ENCODE measurements at regions not wholly inside any gene's neighbourhood (a gene's known extent, or its start where the extent isn't known, plus 50 kb on each side); places are given as distances from the start of the nearest gene placed in this dataset.

DNA sequence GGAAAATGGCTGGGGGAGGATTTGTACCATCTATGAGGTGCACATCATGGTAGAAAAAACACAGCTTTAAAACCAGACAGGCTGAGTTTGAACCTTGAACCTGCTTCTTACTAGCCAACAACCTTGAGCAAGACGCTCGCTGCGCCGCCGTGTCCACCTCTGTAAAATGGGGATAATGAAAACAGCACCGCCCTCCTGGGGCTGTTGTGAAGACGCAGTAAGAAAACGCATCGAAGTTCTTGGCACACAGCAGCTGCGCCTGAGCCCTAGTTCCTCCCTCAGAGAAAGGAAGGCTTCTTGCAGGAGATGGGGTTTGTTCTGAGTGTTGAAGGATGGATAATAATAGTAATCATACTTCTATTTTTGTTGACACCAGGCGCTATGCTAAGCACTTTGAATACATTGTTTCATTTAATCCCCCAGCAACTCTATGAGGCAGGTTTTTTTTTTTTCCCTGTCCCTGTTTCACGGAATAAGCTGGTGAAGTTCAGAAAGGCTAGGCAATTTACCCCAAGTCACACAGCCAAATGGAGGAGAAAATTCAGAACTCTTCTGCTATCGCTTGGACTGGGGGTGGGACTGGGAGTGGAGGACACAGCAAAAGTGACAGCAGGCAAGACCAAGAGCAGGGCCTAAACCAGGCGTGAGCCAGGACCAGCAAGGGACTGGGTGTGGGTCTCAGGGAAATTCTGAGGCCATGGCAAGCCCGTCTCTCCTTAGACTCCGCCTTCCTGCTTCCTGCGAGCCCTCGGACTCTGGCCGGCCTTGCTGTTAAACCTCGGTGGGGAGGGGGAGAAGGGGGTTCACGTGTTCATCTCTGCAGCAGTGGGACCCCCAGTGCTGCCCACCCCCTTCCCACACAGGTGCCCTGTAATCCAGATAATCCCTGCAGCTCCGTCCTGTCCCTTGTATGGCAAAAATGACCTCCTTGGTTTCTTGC, 97.5 kb downstream of the LRRC74A start:
- TF ChIP-seq POLR2A (IDR thresholded peaks at IDR 0.05) = no peak
- TF ChIP-seq, protein P1, sequence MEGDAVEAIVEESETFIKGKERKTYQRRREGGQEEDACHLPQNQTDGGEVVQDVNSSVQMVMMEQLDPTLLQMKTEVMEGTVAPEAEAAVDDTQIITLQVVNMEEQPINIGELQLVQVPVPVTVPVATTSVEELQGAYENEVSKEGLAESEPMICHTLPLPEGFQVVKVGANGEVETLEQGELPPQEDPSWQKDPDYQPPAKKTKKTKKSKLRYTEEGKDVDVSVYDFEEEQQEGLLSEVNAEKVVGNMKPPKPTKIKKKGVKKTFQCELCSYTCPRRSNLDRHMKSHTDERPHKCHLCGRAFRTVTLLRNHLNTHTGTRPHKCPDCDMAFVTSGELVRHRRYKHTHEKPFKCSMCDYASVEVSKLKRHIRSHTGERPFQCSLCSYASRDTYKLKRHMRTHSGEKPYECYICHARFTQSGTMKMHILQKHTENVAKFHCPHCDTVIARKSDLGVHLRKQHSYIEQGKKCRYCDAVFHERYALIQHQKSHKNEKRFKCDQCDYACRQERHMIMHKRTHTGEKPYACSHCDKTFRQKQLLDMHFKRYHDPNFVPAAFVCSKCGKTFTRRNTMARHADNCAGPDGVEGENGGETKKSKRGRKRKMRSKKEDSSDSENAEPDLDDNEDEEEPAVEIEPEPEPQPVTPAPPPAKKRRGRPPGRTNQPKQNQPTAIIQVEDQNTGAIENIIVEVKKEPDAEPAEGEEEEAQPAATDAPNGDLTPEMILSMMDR (IDR thresholded peaks at IDR 0.05) = no peak
- WGBS (ENCODE audit: insufficient coverage, low coverage, low lambda C conversion rate, missing lambda C conversion rate) = 74% methylated on average over 13 of the region's 22 CpGs
- H3K27ac ChIP-seq = no peak overlapping the region
- intact Hi-C loops (cut with DNase I) = no loop called here
- H3K4me1 ChIP-seq = peaks cover 0 to 18% (median 10%) of the 10 kb centered on the region in 4 donors
- ATAC-seq (no peak), DNase-seq (no peak)
- H3K9me3 ChIP-seq = no peaks in the 10 kb centered on the region
- H3K36me3 ChIP-seq = no peaks in the 10 kb centered on the region
- H3K27me3 ChIP-seq = no peaks in the 10 kb centered on the region
- no peak overlapping the region for H3K4me3 ChIP-seq

DNA sequence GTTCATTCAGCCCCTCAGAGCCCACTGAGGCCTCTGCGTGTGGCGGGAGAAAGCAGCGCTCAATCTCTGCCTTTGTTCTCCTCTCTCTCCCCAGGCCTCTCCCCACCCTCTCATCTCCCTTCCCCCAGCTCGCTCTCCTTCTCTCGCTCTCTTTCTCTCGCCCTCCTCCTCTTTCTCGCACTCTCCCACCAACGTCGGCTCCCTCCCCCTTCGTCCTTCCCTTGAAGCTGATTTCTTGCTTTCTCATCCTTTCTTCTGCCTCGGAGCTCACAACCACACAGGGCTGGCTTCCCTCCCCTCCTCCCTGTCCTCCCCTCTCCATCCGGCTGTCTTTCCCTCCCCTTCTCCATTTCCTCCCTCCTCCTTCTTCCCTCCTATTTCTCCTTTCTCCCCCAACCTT, 96.4 kb downstream of the LRRC74A start:
- H3K36me3 ChIP-seq = no peaks in the 10 kb centered on the region
- WGBS (ENCODE audit: insufficient coverage, low coverage, low lambda C conversion rate, missing lambda C conversion rate) = 57% methylated on average over 8 of the region's 12 CpGs
- no peaks in the 10 kb centered on the region for H3K9me3 ChIP-seq
- ATAC-seq (no peak), DNase-seq (no peak)
- intact Hi-C loops (cut with DNase I) = no loop called here
- peaks cover 0 to 27% (median 15%) of the 10 kb centered on the region in 4 donors for H3K4me1 ChIP-seq
- H3K27me3 ChIP-seq = no peaks in the 10 kb centered on the region
- no peak overlapping the region for H3K27ac ChIP-seq
- no peak overlapping the region for H3K4me3 ChIP-seq
- TF ChIP-seq, protein P1 (IDR thresholded peaks at IDR 0.05) = no peak
- no peak for TF ChIP-seq POLR2A (IDR thresholded peaks at IDR 0.05)

DNA sequence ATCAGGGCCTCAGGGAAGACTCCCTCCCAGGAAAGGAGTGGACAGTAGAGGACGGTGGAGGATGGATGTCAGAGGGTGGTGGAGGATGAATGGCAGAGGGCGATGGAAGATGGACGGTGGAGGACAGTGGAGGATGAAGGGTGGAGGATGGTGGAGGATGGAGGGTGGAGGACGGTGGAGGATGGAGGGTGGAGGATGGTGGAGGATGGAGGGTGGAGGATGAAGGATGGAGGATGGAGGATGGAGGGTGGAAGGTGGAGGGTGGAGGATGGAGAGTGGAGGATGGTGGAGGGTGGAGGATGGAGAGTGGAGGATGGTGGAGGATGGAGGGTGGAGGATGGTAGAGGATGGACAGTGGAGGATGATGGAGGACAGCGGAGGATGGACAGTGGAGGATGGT, 95.9 kb downstream of the LRRC74A start:
- Histone ChIP-seq H3K4me1 (peaks cover 0 to 32% (median 15%) of the 10 kb centered on the region in 4 donors), H3K9me3 (no peaks in the 10 kb centered on the region), H3K27me3 (no peaks in the 10 kb centered on the region), H3K27ac (no peak overlapping the region), H3K4me3 (no peak overlapping the region), H3K36me3 (no peaks in the 10 kb centered on the region)
- no peak for ATAC-seq
- WGBS (ENCODE audit: insufficient coverage, low coverage, low lambda C conversion rate, missing lambda C conversion rate) = 95% methylated on average over 4 of the region's 5 CpGs
- TF ChIP-seq POLR2A (IDR thresholded peaks at IDR 0.05) = no peak
- TF ChIP-seq, protein P1 (IDR thresholded peaks at IDR 0.05) = no peak
- intact Hi-C loops (cut with DNase I) = no loop called here
- DNase-seq = no peak

DNA sequence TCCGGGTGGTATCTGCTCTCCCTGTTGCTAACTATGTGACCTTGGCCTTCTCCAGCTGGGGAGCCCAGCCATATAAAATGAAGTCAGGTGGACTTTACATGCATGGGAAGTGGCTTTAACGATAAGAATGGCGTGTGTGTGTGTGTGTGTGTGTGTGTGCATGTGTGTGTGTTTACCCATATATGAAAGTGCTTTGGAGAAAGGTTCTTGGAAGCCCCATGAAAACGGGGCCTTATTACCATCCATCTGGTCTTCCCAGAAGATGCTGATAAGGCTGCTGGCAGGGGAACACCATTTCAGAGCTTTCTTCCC, 94.8 kb downstream of the LRRC74A start:
- ATAC-seq = no peak
- TF ChIP-seq, protein P1 (IDR thresholded peaks at IDR 0.05) = no peak
- TF ChIP-seq POLR2A (IDR thresholded peaks at IDR 0.05) = no peak
- H3K4me1 ChIP-seq = peaks cover 0 to 32% (median 15%) of the 10 kb centered on the region in 4 donors
- DNase-seq = no peak
- H3K4me3 ChIP-seq = no peak overlapping the region
- H3K27ac ChIP-seq = no peak overlapping the region
- H3K27me3 ChIP-seq = no peaks in the 10 kb centered on the region
- no CpG with 5 or more reads among the region's 4 CpGs for WGBS (ENCODE audit: insufficient coverage, low coverage, low lambda C conversion rate, missing lambda C conversion rate)
- H3K9me3 ChIP-seq = no peaks in the 10 kb centered on the region
- no peaks in the 10 kb centered on the region for H3K36me3 ChIP-seq
- intact Hi-C loops (cut with DNase I) = no loop called here

Measured in right lobe of liver (tissue), 6 donors.